IMR-90 (cell line): ENCODE measurements at regions not wholly inside any gene's neighbourhood (a gene's known extent, or its start where the extent isn't known, plus 50 kb on each side); places are given as distances from the start of the nearest gene placed in this dataset.

Experiments
- ATAC-seq: fragments of 200-7000 bp; cut with Tn5 transposase; 2 replicates; pipeline ENCODE4 v1.9.1; 2020; ENCODE audit warnings: low read depth, mild to moderate bottlenecking, moderate library complexity
- BruUV-seq: library from RNA; stranded (reverse); fragments of 400-500 nt; replicated peaks from 2 replicates; lab custom pipeline; 2021; lab: Mats Ljungman, UMichigan
- CTCF ChIA-PET: fragments of 300-600 bp; formaldehyde crosslinking; extraction: SDS; loops from one replicate; lab custom pipeline; 2021; ENCODE audit warnings: antibody characterized with exemption; lab: Yijun Ruan, JAX
- POLR2A ChIA-PET: fragments of 300-600 bp; sonication (Branson Sonifier 250); formaldehyde crosslinking; loops from one replicate; lab custom pipeline; 2022; ENCODE audit warnings: antibody characterized with exemption; ENCODE audit not compliant: unreplicated experiment; lab: Charles Lee
- DNase-seq: peaks from one replicate; pipeline ENCODE4 v3.0.0; 2013
- H2AFZ ChIP-seq: replicated peaks from 2 replicates; pipeline ENCODE3; 2013; ENCODE audit warnings: low read length, mild to moderate bottlenecking; ENCODE audit not compliant: poor library complexity
- H2AK5ac ChIP-seq: 2 replicates; pipeline ENCODE4 v1.6.1; 2013; ENCODE audit warnings: low read depth, low read length, inconsistent platforms
- H2AK9ac ChIP-seq: replicated peaks from 2 replicates; pipeline ENCODE3; 2013; ENCODE audit warnings: mild to moderate bottlenecking, low read depth, low read length, moderate library complexity; ENCODE audit not compliant: poor library complexity
- H2BK120ac ChIP-seq: 2 replicates; pipeline ENCODE4 v1.6.1; 2013; ENCODE audit warnings: low read depth, low read length, inconsistent platforms
- H2BK15ac ChIP-seq: 3 replicates; pipeline ENCODE4 v1.6.1; 2013; ENCODE audit warnings: low read depth, low read length, inconsistent platforms
- H2BK20ac ChIP-seq: 2 replicates; pipeline ENCODE4 v1.6.1; 2013; ENCODE audit warnings: low read depth, mild to moderate bottlenecking, inconsistent platforms, low read length, moderate library complexity
- H2BK5ac ChIP-seq: 2 replicates; pipeline ENCODE4 v1.6.1; 2013; ENCODE audit warnings: mild to moderate bottlenecking, low read depth, low read length, inconsistent platforms; ENCODE audit not compliant: poor library complexity, severe bottlenecking
- H3K14ac ChIP-seq: replicated peaks from 2 replicates; pipeline ENCODE4 v1.6.1; 2013; ENCODE audit warnings: low read depth, low read length, inconsistent platforms
- H3K18ac ChIP-seq: 2 replicates; pipeline ENCODE4 v1.6.1; 2013; ENCODE audit warnings: low read depth, low read length, control low read depth
- H3K23ac ChIP-seq: 2 replicates; pipeline ENCODE4 v1.6.1; 2013; ENCODE audit warnings: low read depth, low read length, inconsistent platforms
- H3K27ac ChIP-seq: 2 replicates; pipeline ENCODE4 v1.5.1; 2013; ENCODE audit warnings: mild to moderate bottlenecking, control low read depth, low read length; ENCODE audit not compliant: insufficient read depth
- H3K27me3 ChIP-seq: 2 replicates; pipeline ENCODE4 v1.6.1; 2013; ENCODE audit warnings: low read length; ENCODE audit not compliant: control insufficient read depth, insufficient read depth
- H3K36me3 ChIP-seq: 2 replicates; pipeline ENCODE4 v1.6.1; 2013; ENCODE audit warnings: low read length, mixed read lengths; ENCODE audit not compliant: control insufficient read depth, insufficient read depth
- H3K4ac ChIP-seq: 2 replicates; pipeline ENCODE4 v1.6.1; 2013; ENCODE audit warnings: low read depth, low read length, inconsistent platforms
- H3K4me1 ChIP-seq: 2 replicates; pipeline ENCODE4 v1.6.1; 2013; ENCODE audit warnings: low read length, mixed read lengths; ENCODE audit not compliant: control insufficient read depth, insufficient read depth
- H3K4me2 ChIP-seq: 2 replicates; pipeline ENCODE4 v1.6.1; 2013; ENCODE audit warnings: low read depth, mild to moderate bottlenecking, control low read depth, low read length, moderate library complexity
- H3K4me3 ChIP-seq: 2 replicates; pipeline ENCODE4 v1.5.1; 2013; ENCODE audit warnings: low read depth, mild to moderate bottlenecking, control low read depth, low read length, moderate library complexity; ENCODE audit not compliant: insufficient read depth
- H3K56ac ChIP-seq: 2 replicates; pipeline ENCODE4 v1.6.1; 2013; ENCODE audit warnings: low read length, inconsistent platforms; ENCODE audit not compliant: insufficient read depth; ENCODE audit errors: extremely low read depth
- H3K79me1 ChIP-seq, 2 experiments: 2 replicates each; pipeline ENCODE4 v1.6.1; 2013; ENCODE audit warnings: low read length in 2 of 2, inconsistent platforms in 1 of 2, low read depth in 1 of 2
- H3K9ac ChIP-seq: 2 replicates; pipeline ENCODE4 v1.6.1; 2013; ENCODE audit warnings: low read depth, low read length, control low read depth
- H3K9me1 ChIP-seq: 2 replicates; pipeline ENCODE4 v1.6.1; 2013; ENCODE audit warnings: low read length, inconsistent platforms; ENCODE audit not compliant: insufficient read depth
- H3K9me3 ChIP-seq: 2 replicates; pipeline ENCODE4 v1.6.1; 2013; ENCODE audit warnings: low read length; ENCODE audit not compliant: control insufficient read depth, insufficient read depth
- H4K20me1 ChIP-seq: 2 replicates; pipeline ENCODE4 v1.6.1; 2013; ENCODE audit warnings: low read length, inconsistent platforms; ENCODE audit not compliant: insufficient read depth
- H4K5ac ChIP-seq: 2 replicates; pipeline ENCODE4 v1.6.1; 2013; ENCODE audit warnings: mild to moderate bottlenecking, low read depth, low read length, control low read depth
- H4K8ac ChIP-seq, 2 experiments: 2 replicates each; pipeline ENCODE4 v1.6.1; 2013; ENCODE audit warnings: low read depth in 2 of 2, low read length in 2 of 2, control low read depth in 1 of 2, inconsistent platforms in 1 of 2
- H4K91ac ChIP-seq: 2 replicates; pipeline ENCODE4 v1.6.1; 2013; ENCODE audit warnings: low read depth, low read length, inconsistent platforms; ENCODE audit not compliant: insufficient read depth
- CEBPB ChIP-seq: IDR thresholded peaks from 2 replicates; pipeline ENCODE4 v1.6.1; 2012; ENCODE audit warnings: low read depth, low read length, improper control_type of control experiment
- CHD1 ChIP-seq: IDR thresholded peaks from 2 replicates; pipeline ENCODE4 v1.6.1; 2012; ENCODE audit warnings: low read depth, low read length, improper control_type of control experiment
- FOS ChIP-seq: fragments of 150-350 bp; IDR thresholded peaks from 2 replicates; pipeline ENCODE4 v1.6.1; 2016; ENCODE audit warnings: low read depth, low read length
- MAFK ChIP-seq: IDR thresholded peaks from 2 replicates; pipeline ENCODE4 v1.6.1; 2012; ENCODE audit warnings: low read depth, low read length, improper control_type of control experiment
- MAZ ChIP-seq: IDR thresholded peaks from 2 replicates; pipeline ENCODE4 v1.6.1; 2012; ENCODE audit warnings: low read depth, mild to moderate bottlenecking, low read length, improper control_type of control experiment, moderate library complexity, borderline replicate concordance
- NFE2L2 ChIP-seq: fragments of 150-350 bp; IDR thresholded peaks from 2 replicates; pipeline ENCODE4 v1.6.1; 2016; ENCODE audit warnings: low read depth, mild to moderate bottlenecking, low read length
- POLR2A ChIP-seq: IDR thresholded peaks from 2 replicates; pipeline ENCODE4 v1.6.1; 2012; ENCODE audit warnings: mild to moderate bottlenecking, low read depth, low read length
- RAD21 ChIP-seq: IDR thresholded peaks from 2 replicates; pipeline ENCODE4 v1.6.1; 2012; ENCODE audit warnings: low read length, improper control_type of control experiment
- RCOR1 ChIP-seq: IDR thresholded peaks from 2 replicates; pipeline ENCODE4 v1.6.1; 2012; ENCODE audit warnings: mild to moderate bottlenecking, low read length, improper control_type of control experiment; ENCODE audit not compliant: insufficient replicate concordance
- RFX5 ChIP-seq: IDR thresholded peaks from 2 replicates; pipeline ENCODE4 v1.8.0; 2012; ENCODE audit warnings: low read depth, mild to moderate bottlenecking, low read length, moderate library complexity
- SMC3 ChIP-seq: fragments of 150-350 bp; IDR thresholded peaks from 2 replicates; pipeline ENCODE4 v1.6.1; 2016; ENCODE audit warnings: low read depth, mild to moderate bottlenecking, antibody characterized with exemption, low read length, moderate library complexity
- WGBS, 2 experiments: methylation state at CpG; one replicate each; pipeline versions ENCODE4 v1.1.5 to v1.1.7; 2013; ENCODE audit warnings: missing lambda C conversion rate in 2 of 2; ENCODE audit not compliant: insufficient read length in 1 of 2; ENCODE audit errors: extremely low coverage in 2 of 2; 5-methylcytosine and 5-hydroxymethylcytosine counted together
- dilution Hi-C: fragments of 300-500 bp; cut with HindIII; formaldehyde crosslinking; loops from one replicate; pipeline ENCODE4 v1.14.3; 2018; ENCODE audit warnings: low sequenced_read_pairs; ENCODE audit not compliant: unreplicated experiment
- in situ Hi-C: fragments of 300-500 bp; cut with MboI; formaldehyde crosslinking; loops from 3 replicates; pipeline ENCODE4 v1.14.3; 2019; ENCODE audit warnings: low sequenced_read_pairs, inconsistent platforms, mixed read lengths
- intact Hi-C: fragments of 100-400 bp; cut with micrococcal nuclease; formaldehyde crosslinking; loops from 2 replicates; pipeline ENCODE4 v1.10.0; 2022
- TF ChIP-seq, protein P1 (sequence below): fragments of 150-350 bp; IDR thresholded peaks from 2 replicates; pipeline ENCODE4 v1.6.1; 2016; ENCODE audit warnings: low read depth, mild to moderate bottlenecking, low read length, moderate library complexity, borderline replicate concordance
- TF ChIP-seq, protein P2 (sequence below): conservative IDR thresholded peaks from 2 replicates; pipeline ENCODE4 v1.5.1; 2012; ENCODE audit warnings: mild to moderate bottlenecking, low read depth, low read length, improper control_type of control experiment

DNA sequence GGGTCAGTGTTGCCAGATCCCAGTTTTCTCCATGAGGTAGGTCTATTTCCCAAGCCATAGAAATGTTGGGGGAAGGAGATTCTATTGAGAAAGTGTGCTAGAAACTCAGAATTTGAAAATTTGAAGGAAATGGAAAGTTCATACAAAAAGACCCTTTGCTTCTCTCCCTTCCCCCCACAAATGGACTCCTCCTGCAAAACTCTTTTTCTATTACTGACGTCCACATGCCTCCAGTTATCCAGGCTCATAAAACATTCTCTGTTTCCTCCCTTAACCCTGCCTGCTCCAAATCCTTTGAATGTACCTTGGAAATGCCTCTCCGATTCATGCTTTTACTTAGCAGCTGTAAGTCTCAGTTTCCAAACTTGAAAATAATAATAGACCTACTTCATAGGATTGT lies 237.5 kb upstream of the TNP1 start:
- 88% methylated on average over 1 of the region's 2 CpGs; no CpG with 5 or more reads in 1 of the 2 experiments for WGBS, 2 experiments
- no TSS peak for BruUV-seq

More for the DNA sequence above, 237.5 kb upstream of the TNP1 start:
- POLR2A ChIA-PET, result no interaction called here
- no peak overlapping the region for H4K91ac ChIP-seq
- H3K27me3 ChIP-seq, result no peaks in the 10 kb centered on the region
- DNase-seq, result no peak
- H3K4me1 ChIP-seq, result peaks cover 6% of the 10 kb centered on the region
- H4K8ac ChIP-seq, result no peak overlapping the region
- H2AFZ ChIP-seq, result no peak overlapping the region
- H3K14ac ChIP-seq, result no peak overlapping the region
- intact Hi-C loops (no loop called here), in situ Hi-C loops (no loop called here), dilution Hi-C loops (no loop called here)
- no peaks in the 10 kb centered on the region for H3K36me3 ChIP-seq
- H2BK15ac ChIP-seq, result no peak overlapping the region
- no peak overlapping the region for H3K4me2 ChIP-seq
- no peak overlapping the region for H2BK120ac ChIP-seq
- no peak overlapping the region for H4K5ac ChIP-seq
- TF ChIP-seq SMC3 (no peak), MAFK (no peak), CHD1 (no peak), RAD21 (no peak), POLR2A (no peak), RFX5 (no peak), MAZ (no peak), CEBPB (no peak), NFE2L2 (no peak), RCOR1 (no peak), FOS (no peak)
- TF ChIP-seq, protein P1, sequence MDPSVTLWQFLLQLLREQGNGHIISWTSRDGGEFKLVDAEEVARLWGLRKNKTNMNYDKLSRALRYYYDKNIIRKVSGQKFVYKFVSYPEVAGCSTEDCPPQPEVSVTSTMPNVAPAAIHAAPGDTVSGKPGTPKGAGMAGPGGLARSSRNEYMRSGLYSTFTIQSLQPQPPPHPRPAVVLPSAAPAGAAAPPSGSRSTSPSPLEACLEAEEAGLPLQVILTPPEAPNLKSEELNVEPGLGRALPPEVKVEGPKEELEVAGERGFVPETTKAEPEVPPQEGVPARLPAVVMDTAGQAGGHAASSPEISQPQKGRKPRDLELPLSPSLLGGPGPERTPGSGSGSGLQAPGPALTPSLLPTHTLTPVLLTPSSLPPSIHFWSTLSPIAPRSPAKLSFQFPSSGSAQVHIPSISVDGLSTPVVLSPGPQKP, result no peak
- TF ChIP-seq, protein P2, sequence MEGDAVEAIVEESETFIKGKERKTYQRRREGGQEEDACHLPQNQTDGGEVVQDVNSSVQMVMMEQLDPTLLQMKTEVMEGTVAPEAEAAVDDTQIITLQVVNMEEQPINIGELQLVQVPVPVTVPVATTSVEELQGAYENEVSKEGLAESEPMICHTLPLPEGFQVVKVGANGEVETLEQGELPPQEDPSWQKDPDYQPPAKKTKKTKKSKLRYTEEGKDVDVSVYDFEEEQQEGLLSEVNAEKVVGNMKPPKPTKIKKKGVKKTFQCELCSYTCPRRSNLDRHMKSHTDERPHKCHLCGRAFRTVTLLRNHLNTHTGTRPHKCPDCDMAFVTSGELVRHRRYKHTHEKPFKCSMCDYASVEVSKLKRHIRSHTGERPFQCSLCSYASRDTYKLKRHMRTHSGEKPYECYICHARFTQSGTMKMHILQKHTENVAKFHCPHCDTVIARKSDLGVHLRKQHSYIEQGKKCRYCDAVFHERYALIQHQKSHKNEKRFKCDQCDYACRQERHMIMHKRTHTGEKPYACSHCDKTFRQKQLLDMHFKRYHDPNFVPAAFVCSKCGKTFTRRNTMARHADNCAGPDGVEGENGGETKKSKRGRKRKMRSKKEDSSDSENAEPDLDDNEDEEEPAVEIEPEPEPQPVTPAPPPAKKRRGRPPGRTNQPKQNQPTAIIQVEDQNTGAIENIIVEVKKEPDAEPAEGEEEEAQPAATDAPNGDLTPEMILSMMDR, result no peak
- H2BK20ac ChIP-seq, result no peak overlapping the region
- CTCF ChIA-PET, result no interaction called here
- no peak overlapping the region for H3K23ac ChIP-seq
- no peaks in the 10 kb centered on the region for H4K20me1 ChIP-seq
- no peak overlapping the region for H2AK5ac ChIP-seq
- H2AK9ac ChIP-seq, result no peak overlapping the region
- no peak overlapping the region for H3K27ac ChIP-seq
- H3K79me1 ChIP-seq, result no peaks in the 10 kb centered on the region
- no peak overlapping the region for H3K56ac ChIP-seq
- no peak overlapping the region for H2BK5ac ChIP-seq
- H3K4me3 ChIP-seq, result no peak overlapping the region
- ATAC-seq, result no peak
- H3K9me1 ChIP-seq, result no peaks in the 10 kb centered on the region; the same call in 1 of the 2 replicates
- H3K9me3 ChIP-seq, result no peaks in the 10 kb centered on the region
- H3K9ac ChIP-seq, result no peak overlapping the region
- H3K18ac ChIP-seq, result no peak overlapping the region
- H3K4ac ChIP-seq, result no peak overlapping the region
